Ectodermal cell (in vitro differentiated cells): ENCODE measurements at regions not wholly inside any gene's neighbourhood (a gene's known extent, or its start where the extent isn't known, plus 50 kb on each side); places are given as distances from the start of the nearest gene placed in this dataset.

Experiments used
- H3K27ac ChIP-seq: 2 replicates; pipeline ENCODE4 v1.7.0; 2013; ENCODE audit warnings: mild to moderate bottlenecking, low read depth, low read length; ENCODE audit not compliant: insufficient read depth, poor library complexity, severe bottlenecking
- H3K27me3 ChIP-seq: 2 replicates; pipeline ENCODE4 v1.7.0; 2013; ENCODE audit warnings: mild to moderate bottlenecking, low read length; ENCODE audit not compliant: insufficient read depth, control insufficient read depth, poor library complexity, severe bottlenecking
- H3K36me3 ChIP-seq: one replicate; pipeline ENCODE4 v1.7.0; 2013; ENCODE audit warnings: low read length; ENCODE audit not compliant: control insufficient read depth, insufficient read depth
- H3K4me1 ChIP-seq: one replicate; pipeline ENCODE4 v1.7.0; 2013; ENCODE audit warnings: low read length; ENCODE audit not compliant: control insufficient read depth, insufficient read depth
- H3K4me3 ChIP-seq: 2 replicates; pipeline ENCODE4 v1.7.0; 2013; ENCODE audit warnings: low read depth, low read length, control low read depth; ENCODE audit not compliant: insufficient read depth
- H3K9me3 ChIP-seq: 2 replicates; pipeline ENCODE4 v1.7.0; 2013; ENCODE audit warnings: mild to moderate bottlenecking, low read length, moderate library complexity; ENCODE audit not compliant: control insufficient read depth
- WGBS, 2 experiments: methylation state at CpG; one replicate each; pipeline ENCODE4 v1.1.7; 2013; ENCODE audit warnings: missing lambda C conversion rate in 2 of 2; 5-methylcytosine and 5-hydroxymethylcytosine counted together

GRCh38 chr2:155431004-155431507, 732.6 kb downstream of the KCNJ3 start:
- Histone ChIP-seq H3K4me1 (no peaks in the 10 kb centered on the region), H3K4me3 (no peak overlapping the region), H3K27me3 (no peaks in the 10 kb centered on the region), H3K9me3 (no peaks in the 10 kb centered on the region), H3K36me3 (no peaks in the 10 kb centered on the region), H3K27ac (no peak overlapping the region)
- WGBS, 2 experiments, result 91 to 95% methylated on average over 9 of the region's 9 CpGs

GRCh38 chr2:155427470-155427869, 729.0 kb downstream of the KCNJ3 start:
- Histone ChIP-seq H3K27me3 (no peaks in the 10 kb centered on the region), H3K4me3 (no peak overlapping the region), H3K36me3 (no peaks in the 10 kb centered on the region), H3K9me3 (no peaks in the 10 kb centered on the region), H3K4me1 (no peaks in the 10 kb centered on the region), H3K27ac (no peak overlapping the region)
- 86% methylated on average over 1 of the region's 1 CpG; no CpG with 5 or more reads in 1 of the 2 experiments for WGBS, 2 experiments

- no peaks in the 10 kb centered on the region for H3K9me3 ChIP-seq
- H3K27ac ChIP-seq, result no peak overlapping the region
- WGBS, 2 experiments, result 93 to 94% methylated on average over 1 to 2 of the region's 2 CpGs
- H3K36me3 ChIP-seq, result no peaks in the 10 kb centered on the region
- H3K4me1 ChIP-seq, result no peaks in the 10 kb centered on the region
- H3K27me3 ChIP-seq, result no peaks in the 10 kb centered on the region
- H3K4me3 ChIP-seq, result no peak overlapping the region
Observed at GRCh38 chr2:155424518-155424917, 726.0 kb downstream of the KCNJ3 start.

GRCh38 chr2:155418753-155419152, 720.3 kb downstream of the KCNJ3 start:
- Histone ChIP-seq H3K27ac (no peak overlapping the region), H3K4me1 (no peaks in the 10 kb centered on the region)

GRCh38 chr2:155412598-155412997, 714.1 kb downstream of the KCNJ3 start:
- Histone ChIP-seq H3K4me1 (no peaks in the 10 kb centered on the region), H3K4me3 (no peak overlapping the region), H3K9me3 (peaks cover 2% of the 10 kb centered on the region), H3K27ac (no peak overlapping the region), H3K27me3 (no peaks in the 10 kb centered on the region), H3K36me3 (no peaks in the 10 kb centered on the region)
- 80 to 100% methylated on average over 1 of the region's 1 CpG for whole genome bisulfite sequencing, 2 experiments

More at GRCh38 chr2:155418753-155419152, 720.3 kb downstream of the KCNJ3 start:
- no peaks in the 10 kb centered on the region for H3K27me3 ChIP-seq
- peaks cover 2% of the 10 kb centered on the region for H3K9me3 ChIP-seq
- no peak overlapping the region for H3K4me3 ChIP-seq
- H3K36me3 ChIP-seq, result no peaks in the 10 kb centered on the region
- WGBS, 2 experiments, result no CpG with 5 or more reads among the region's 1 CpG

GRCh38 chr2:155404433-155405002, 706.0 kb downstream of the KCNJ3 start:
- Histone ChIP-seq H3K27ac (no peak overlapping the region), H3K27me3 (no peaks in the 10 kb centered on the region), H3K36me3 (no peaks in the 10 kb centered on the region), H3K9me3 (peaks cover 4% of the 10 kb centered on the region), H3K4me3 (no peak overlapping the region), H3K4me1 (no peaks in the 10 kb centered on the region)
- 92% methylated on average over 3 of the region's 3 CpGs for WGBS, 2 experiments

- Histone ChIP-seq H3K27ac (no peak overlapping the region), H3K9me3 (no peaks in the 10 kb centered on the region), H3K36me3 (no peaks in the 10 kb centered on the region), H3K27me3 (no peaks in the 10 kb centered on the region), H3K4me3 (no peak overlapping the region), H3K4me1 (no peaks in the 10 kb centered on the region)
Observed at GRCh38 chr2:155393406-155393805, 694.9 kb downstream of the KCNJ3 start.

GRCh38 chr2:155391613-155392130, 693.2 kb downstream of the KCNJ3 start:
- WGBS, 2 experiments, result 94 to 98% methylated on average over 2 of the region's 2 CpGs
- no peak overlapping the region for H3K27ac ChIP-seq
- H3K4me1 ChIP-seq, result no peaks in the 10 kb centered on the region
- H3K9me3 ChIP-seq, result no peaks in the 10 kb centered on the region
- no peak overlapping the region for H3K4me3 ChIP-seq
- no peaks in the 10 kb centered on the region for H3K27me3 ChIP-seq
- no peaks in the 10 kb centered on the region for H3K36me3 ChIP-seq

- 86 to 100% methylated on average over 1 of the region's 1 CpG for WGBS, 2 experiments
Observed at GRCh38 chr2:155389224-155389623, 690.7 kb downstream of the KCNJ3 start.

GRCh38 chr2:155384555-155385123, 686.1 kb downstream of the KCNJ3 start:
- Histone ChIP-seq H3K4me3 (no peak overlapping the region), H3K9me3 (no peaks in the 10 kb centered on the region), H3K27ac (no peak overlapping the region), H3K36me3 (no peaks in the 10 kb centered on the region), H3K4me1 (no peaks in the 10 kb centered on the region), H3K27me3 (no peaks in the 10 kb centered on the region)
- no CpG with 5 or more reads among the region's 3 CpGs for WGBS, 2 experiments

More at GRCh38 chr2:155389224-155389623, 690.7 kb downstream of the KCNJ3 start:
- H3K4me1 ChIP-seq, result no peaks in the 10 kb centered on the region
- no peaks in the 10 kb centered on the region for H3K9me3 ChIP-seq
- no peak overlapping the region for H3K27ac ChIP-seq
- no peak overlapping the region for H3K4me3 ChIP-seq
- no peaks in the 10 kb centered on the region for H3K36me3 ChIP-seq
- H3K27me3 ChIP-seq, result no peaks in the 10 kb centered on the region
